ENCODE measurements at regions not wholly inside any gene's neighbourhood (a gene's known extent, or its start where the extent isn't known, plus 50 kb on each side); places are given as distances from the start of the nearest gene placed in this dataset.
"Not testable (repeated sequence)": the region's sequence is repeated elsewhere in the genome, so short reads cannot be mapped to it uniquely, and the experiment has no call there.

GRCh38 chr3:166446291-166446690, 609.1 kb upstream of the BCHE start:
- DNase-seq (ENCODE audit: low read depth): no peak

GRCh38 chr3:166445865-166446264, 608.6 kb upstream of the BCHE start:
- DNase-seq (ENCODE audit: low read depth): no peak

GRCh38 chr3:166444756-166445155, 607.5 kb upstream of the BCHE start:
- DNase-seq (ENCODE audit: low read depth): no peak

GRCh38 chr3:166444336-166444735, 607.1 kb upstream of the BCHE start:
- DNase-seq (ENCODE audit: low read depth): no peak

GRCh38 chr3:166435469-166436057, 598.3 kb upstream of the BCHE start:
- no peak for DNase-seq (ENCODE audit: low read depth)

GRCh38 chr3:166433060-166433459, 595.8 kb upstream of the BCHE start:
- no peak for DNase-seq (ENCODE audit: low read depth)

GRCh38 chr3:166425900-166426611, 588.8 kb upstream of the BCHE start:
- DNase-seq (ENCODE audit: low read depth): no peak

GRCh38 chr3:166425021-166425420, 587.8 kb upstream of the BCHE start:
- DNase-seq (ENCODE audit: low read depth): no peak

GRCh38 chr3:166423824-166424513, 586.7 kb upstream of the BCHE start:
- not testable (repeated sequence) for DNase-seq (ENCODE audit: low read depth)

GRCh38 chr3:166422556-166422955, 585.3 kb upstream of the BCHE start:
- no peak for DNase-seq (ENCODE audit: low read depth)

GRCh38 chr3:166420071-166420470, 582.8 kb upstream of the BCHE start:
- DNase-seq (ENCODE audit: low read depth): no peak

- DNase-seq (ENCODE audit: low read depth): no peak
Measured at GRCh38 chr3:166405896-166406295, 568.7 kb upstream of the BCHE start.

- no peak for DNase-seq (ENCODE audit: low read depth)
Measured at GRCh38 chr3:166405465-166405864, 568.2 kb upstream of the BCHE start.

- DNase-seq (ENCODE audit: low read depth): no peak
Measured at GRCh38 chr3:166390303-166390702, 553.1 kb upstream of the BCHE start.

- no peak for DNase-seq (ENCODE audit: low read depth)
Measured at GRCh38 chr3:166388321-166388720, 551.1 kb upstream of the BCHE start.

- no peak for DNase-seq (ENCODE audit: low read depth)
Measured at GRCh38 chr3:166372571-166373106, 535.4 kb upstream of the BCHE start.

GRCh38 chr3:166367947-166368533, 530.8 kb upstream of the BCHE start:
- no peak for DNase-seq (ENCODE audit: low read depth)

GRCh38 chr3:166362698-166363097, 525.5 kb upstream of the BCHE start:
- no peak for DNase-seq (ENCODE audit: low read depth)

GRCh38 chr3:166360720-166361119, 523.5 kb upstream of the BCHE start:
- no peak for DNase-seq (ENCODE audit: low read depth)

GRCh38 chr3:166351461-166351860, 514.2 kb upstream of the BCHE start:
- DNase-seq (ENCODE audit: low read depth): no peak

- DNase-seq (ENCODE audit: low read depth): no peak
Measured at GRCh38 chr3:166340604-166341266, 503.5 kb upstream of the BCHE start.

GRCh38 chr3:166324401-166324800, 487.2 kb upstream of the BCHE start:
- DNase-seq (ENCODE audit: low read depth): no peak
